ENCODE measurements at regions not wholly inside any gene's neighbourhood (a gene's known extent, or its start where the extent isn't known, plus 50 kb on each side); places are given as distances from the start of the nearest gene placed in this dataset.
"Not testable (repeated sequence)": the region's sequence is repeated elsewhere in the genome, so short reads cannot be mapped to it uniquely, and the experiment has no call there.

- no peak for ATAC-seq
- intact Hi-C loops (cut with DNase I, micrococcal nuclease): no loop called here
- no peak for DNase-seq
Observed at GRCh38 chr14:30427401-30427800, 131.6 kb upstream of the G2E3 start.

- intact Hi-C loops (cut with DNase I, micrococcal nuclease): no loop called here
- ATAC-seq: no peak
- DNase-seq: no peak
Observed at GRCh38 chr14:30427846-30428245, 131.1 kb upstream of the G2E3 start.

- no peak for DNase-seq
- no peak for ATAC-seq
- intact Hi-C loops (cut with DNase I, micrococcal nuclease): no loop called here
Observed at GRCh38 chr14:30431552-30431951, 127.4 kb upstream of the G2E3 start.

DNA sequence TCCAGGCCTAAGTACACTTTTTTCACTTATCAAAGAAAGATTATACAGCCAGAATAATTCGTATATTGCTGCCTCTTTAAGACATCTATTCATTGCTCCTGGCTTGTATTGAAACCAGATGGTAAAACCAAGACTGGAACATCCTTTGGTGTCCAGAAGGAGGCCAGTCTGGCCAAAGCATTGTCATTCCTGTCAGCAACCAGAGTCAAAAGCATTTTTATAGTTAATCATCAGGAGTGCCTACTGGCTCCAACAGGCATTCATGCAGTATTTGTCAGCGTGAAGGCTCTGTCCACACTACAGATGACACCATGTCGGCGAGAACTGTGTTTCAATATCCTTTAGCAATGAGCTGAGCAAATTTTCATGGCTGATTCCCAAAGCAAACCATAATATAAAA is 118.0 kb upstream of the G2E3 start:
- ATAC-seq (no peak), DNase-seq (no peak)
- intact Hi-C loops (cut with DNase I, micrococcal nuclease): no loop called here

DNA sequence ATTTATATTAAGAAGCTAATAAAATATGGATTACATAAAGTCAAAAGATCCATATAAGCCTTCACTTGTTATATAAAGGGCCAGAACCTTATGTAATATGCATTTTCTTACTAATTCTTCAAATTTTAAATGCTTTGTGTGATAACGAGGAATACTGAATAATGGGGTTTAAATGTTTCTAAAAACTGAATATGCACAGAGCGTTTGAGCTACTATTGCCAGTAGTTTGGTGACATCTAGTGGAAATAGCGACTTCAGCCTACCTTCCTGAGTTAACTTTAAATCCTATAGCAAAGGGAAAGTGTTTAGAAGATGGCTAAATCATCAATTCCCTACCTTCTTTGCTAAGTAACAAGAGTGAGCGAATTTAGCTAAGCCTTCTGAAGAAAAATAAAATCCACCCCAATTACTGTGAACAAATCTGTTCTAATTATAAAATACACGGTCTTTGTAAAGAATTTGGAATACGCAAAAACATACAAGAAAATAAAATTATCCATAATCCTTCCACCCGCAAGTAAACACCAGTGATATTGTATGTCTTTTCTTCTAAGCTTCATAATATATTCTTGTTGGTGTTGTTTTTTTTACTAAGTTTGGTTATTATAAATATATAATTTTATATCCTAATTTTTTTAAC is 115.5 kb upstream of the G2E3 start:
- intact Hi-C loops (cut with DNase I, micrococcal nuclease): no loop called here
- ATAC-seq: no peak
- no peak for DNase-seq

DNA sequence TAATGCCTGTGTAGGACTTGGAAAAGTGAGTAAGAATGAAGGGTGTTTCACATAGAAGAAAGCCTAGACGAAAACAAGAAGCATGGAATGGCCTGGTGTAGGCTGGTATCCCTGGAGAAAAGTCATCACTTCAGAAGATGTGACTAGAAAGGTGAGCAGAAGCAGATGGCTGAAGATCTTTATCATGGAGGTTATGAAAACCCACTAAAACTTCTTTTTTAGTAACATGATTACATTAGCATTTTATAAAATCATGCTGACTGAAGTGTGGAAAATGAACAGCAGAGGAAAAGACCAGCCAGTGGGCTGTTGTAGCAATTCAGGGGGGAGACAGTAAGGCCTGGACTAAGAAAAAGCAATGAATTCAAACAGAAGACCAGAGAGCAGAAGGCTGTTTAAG is 114.5 kb upstream of the G2E3 start:
- ATAC-seq: no peak
- intact Hi-C loops (cut with DNase I, micrococcal nuclease): no loop called here
- no peak for DNase-seq

DNA sequence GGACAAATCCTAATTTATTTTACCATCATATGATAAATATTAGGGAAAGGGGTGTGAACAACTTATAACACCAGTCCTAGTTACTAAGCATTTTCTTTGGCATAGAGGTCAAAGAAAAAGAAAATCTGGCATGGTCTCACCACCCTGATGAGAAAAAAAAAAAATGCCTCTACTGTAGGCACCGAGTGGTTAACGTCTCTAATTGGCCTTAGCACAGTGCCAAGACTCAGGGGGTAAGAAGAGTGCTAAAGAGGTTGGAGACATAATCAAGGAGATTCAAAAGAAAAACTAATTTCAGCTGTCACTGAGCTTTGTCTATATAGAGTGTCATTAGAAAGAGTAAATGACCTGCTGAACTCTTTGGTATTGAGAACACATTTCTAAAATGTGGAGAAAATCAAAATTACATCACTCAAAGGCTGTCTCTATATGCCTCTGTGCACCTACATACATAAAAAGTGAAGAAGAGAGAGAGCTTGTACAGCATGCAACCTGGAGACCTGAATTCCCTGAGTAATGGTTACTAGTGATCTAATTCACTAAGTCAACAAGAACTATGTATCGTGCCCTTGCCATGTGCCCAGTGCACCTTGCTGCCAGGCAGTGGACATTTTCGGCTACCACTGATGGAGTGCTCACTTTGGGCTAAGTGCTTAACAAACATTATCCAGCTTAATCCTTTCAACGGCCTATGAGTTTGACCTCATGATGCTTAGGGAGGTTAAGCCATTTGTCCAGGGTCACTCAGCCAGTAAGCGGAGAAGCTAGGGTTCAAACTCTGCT is 113.8 kb upstream of the G2E3 start:
- intact Hi-C loops (cut with DNase I, micrococcal nuclease): no loop called here
- DNase-seq (no peak), ATAC-seq (no peak)

DNA sequence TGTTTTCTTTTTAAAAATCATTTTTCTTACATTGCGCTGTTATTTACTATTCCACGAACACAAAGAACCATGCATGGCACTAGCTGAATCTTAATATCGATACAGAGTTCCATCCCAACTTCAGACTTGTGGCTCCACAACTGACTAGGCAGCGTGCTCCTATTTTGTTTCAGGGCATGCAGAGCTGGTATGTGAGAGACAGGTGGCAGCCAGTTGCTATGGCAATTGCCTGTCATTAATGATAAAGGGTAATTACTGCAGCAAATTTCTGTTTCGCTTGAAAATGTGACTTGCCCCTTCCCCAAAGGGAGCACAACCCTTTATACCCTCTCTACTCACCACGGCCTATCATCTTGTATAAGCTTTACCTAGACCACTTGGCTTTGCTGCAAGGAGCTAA is 113.1 kb upstream of the G2E3 start:
- DNase-seq: no peak
- no peak for ATAC-seq
- intact Hi-C loops (cut with DNase I, micrococcal nuclease): no loop called here

DNA sequence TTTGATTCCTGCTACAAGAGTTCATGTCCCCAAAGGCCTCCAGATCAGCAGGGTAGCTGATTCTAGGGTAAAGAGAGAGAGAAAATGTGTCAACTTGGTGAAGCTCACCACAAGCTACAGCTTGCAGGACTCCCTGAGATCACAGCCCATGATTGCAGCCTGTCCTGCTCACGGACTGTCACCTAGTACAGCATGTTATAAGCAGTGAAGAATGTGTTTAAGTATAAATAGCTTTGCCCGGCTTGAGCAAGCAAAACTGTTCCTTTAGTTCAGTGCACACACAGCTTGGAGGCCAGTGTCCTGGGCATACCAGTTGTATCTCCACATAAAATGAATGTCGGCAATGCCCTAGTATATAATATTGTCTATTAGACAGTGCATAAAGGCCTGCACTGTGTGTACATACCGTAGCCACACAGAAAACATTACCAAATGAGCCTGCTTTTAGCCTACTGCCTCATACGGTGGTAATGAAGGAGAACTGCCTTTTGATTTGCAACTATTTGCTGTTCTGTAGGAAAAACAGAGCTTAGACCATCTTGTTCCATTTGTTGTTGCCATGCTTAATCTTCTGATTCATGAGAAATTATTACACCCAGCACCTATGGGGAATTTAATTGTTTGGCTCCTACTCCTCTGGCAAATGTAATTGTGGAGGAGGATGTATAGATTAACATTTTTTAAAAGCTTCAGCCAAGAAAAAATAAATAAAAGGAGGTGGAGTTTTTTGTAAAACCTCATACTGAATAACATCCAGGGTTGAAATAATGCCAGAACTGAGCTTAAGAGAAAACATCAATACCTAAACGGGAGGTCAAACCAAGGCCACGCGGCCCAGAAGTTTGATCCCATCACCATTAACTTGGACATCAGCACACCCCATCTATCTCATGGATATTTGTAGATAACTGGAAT is 108.1 kb upstream of the G2E3 start:
- intact Hi-C loops (cut with DNase I, micrococcal nuclease): no loop called here
- no peak for DNase-seq

GRCh38 chr14:30456296-30456695 is 102.7 kb upstream of the G2E3 start:
- intact Hi-C loops (cut with DNase I, micrococcal nuclease): no loop called here
- DNase-seq (no peak), ATAC-seq (no peak)

More for the DNA sequence above, 108.1 kb upstream of the G2E3 start:
- ATAC-seq: no peak

GRCh38 chr14:30462358-30462757 is 96.6 kb upstream of the G2E3 start:
- intact Hi-C loops (cut with DNase I, micrococcal nuclease): no loop called here

DNA sequence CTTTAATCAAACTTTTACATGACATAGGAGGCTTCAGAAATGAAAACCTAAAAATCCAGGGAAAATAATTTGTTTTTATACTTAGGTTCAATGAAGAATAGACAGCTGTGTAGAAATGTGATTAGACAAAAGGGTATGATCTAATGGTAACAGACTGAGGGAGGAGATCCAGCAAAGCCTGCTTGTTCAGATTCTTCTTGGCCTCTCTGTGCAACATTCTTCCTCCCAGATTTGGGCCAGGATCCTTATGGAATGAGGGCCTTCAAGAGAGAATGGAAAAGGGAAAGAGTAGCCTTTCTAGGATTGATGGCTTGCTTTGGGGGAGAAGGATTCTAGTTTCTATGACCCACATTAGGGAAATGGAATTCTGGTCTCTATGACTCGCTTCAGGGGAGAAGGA is 94.5 kb upstream of the G2E3 start:
- intact Hi-C loops (cut with DNase I, micrococcal nuclease): no loop called here
- ATAC-seq: no peak
- DNase-seq: no peak

More at GRCh38 chr14:30462358-30462757, 96.6 kb upstream of the G2E3 start:
- ATAC-seq (no peak), DNase-seq (no peak)

DNA sequence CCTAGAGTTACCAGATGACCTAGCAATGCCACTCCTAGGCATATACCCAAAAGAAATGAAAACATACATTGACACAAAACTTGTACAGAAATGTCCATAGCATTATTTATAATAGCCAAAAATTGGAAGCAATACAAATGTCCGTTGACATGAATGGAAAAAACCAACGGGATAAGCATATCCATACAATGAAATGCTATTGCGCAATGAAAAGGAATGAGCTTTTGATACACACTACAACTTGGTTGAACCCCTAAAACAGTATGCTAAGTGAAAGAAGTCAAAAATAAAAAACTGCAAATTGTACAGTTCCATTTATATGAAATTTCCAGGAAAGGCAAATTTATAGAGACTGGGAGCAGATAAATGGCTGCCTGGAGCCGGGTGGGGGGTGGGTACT is 90.6 kb upstream of the G2E3 start:
- DNase-seq: no peak
- no peak for ATAC-seq
- intact Hi-C loops (cut with DNase I, micrococcal nuclease): no loop called here

GRCh38 chr14:30471980-30472379 is 87.0 kb upstream of the G2E3 start:
- intact Hi-C loops (cut with DNase I, micrococcal nuclease): no loop called here
- ATAC-seq (no peak), DNase-seq (no peak)

DNA sequence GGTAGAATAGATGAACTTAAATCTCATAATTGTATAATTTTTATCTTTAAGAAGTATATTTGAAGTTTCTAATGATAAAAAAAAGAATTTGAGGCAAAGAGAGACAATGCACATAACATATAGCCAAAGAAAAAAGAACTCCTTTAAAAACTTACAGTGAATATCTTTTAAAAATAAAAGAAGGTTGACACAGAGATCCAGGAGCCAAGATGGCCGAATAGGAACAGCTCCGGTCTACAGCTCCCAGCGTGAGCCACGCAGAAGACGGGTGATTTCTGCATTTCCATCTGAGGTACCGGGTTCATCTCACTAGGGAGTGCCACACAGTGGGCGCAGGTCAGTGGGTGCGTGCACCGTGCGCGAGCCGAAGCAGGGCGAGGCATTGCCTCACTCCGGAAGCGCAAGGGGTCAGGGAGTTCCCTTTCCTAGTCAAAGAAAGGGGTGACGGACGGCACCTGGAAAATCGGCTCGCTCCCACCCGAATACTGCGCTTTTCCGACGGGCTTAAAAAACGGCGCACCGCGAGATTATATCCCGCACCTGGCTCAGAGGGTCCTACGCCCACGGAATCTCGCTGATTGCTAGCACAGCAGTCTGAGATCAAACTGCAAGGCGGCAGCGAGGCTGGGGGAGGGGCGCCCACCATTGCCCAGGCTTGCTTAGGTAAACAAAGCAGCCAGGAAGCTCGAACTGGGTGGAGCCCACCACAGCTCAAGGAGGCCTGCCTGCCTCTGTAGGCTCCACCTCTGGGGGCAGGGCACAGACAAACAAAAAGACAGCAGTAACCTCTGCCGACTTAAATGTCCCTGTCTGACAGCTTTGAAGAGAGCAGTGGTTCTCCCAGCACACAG is 84.9 kb upstream of the G2E3 start:
- intact Hi-C loops (cut with DNase I, micrococcal nuclease); DNase-seq; ATAC-seq: not testable (repeated sequence)

GRCh38 chr14:30482276-30482675 is 76.7 kb upstream of the G2E3 start:
- intact Hi-C loops (cut with DNase I, micrococcal nuclease): no loop called here
- ATAC-seq: no peak
- no peak for DNase-seq

GRCh38 chr14:30484201-30484600 is 74.8 kb upstream of the G2E3 start:
- no peak for ATAC-seq
- intact Hi-C loops (cut with DNase I, micrococcal nuclease): no loop called here
- DNase-seq: no peak

GRCh38 chr14:30484976-30485375 is 74.0 kb upstream of the G2E3 start:
- intact Hi-C loops (cut with DNase I, micrococcal nuclease): no loop called here
- DNase-seq (no peak), ATAC-seq (no peak)

- DNase-seq (no peak), ATAC-seq (no peak)
- intact Hi-C loops (cut with DNase I, micrococcal nuclease): no loop called here
Observed at GRCh38 chr14:30496852-30497251, 62.1 kb upstream of the G2E3 start.
